GM06990 (cell line): ENCODE measurements at regions not wholly inside any gene's neighbourhood (a gene's known extent, or its start where the extent isn't known, plus 50 kb on each side); places are given as distances from the start of the nearest gene placed in this dataset.

Experiments
- DNase-seq: peaks from one replicate; pipeline ENCODE4 v3.0.0-alpha.2; 2011; ENCODE audit not compliant: insufficient read length; ENCODE audit errors: extremely low read depth
- H3K27me3 ChIP-seq: replicated peaks from 2 replicates; pipeline ENCODE4 v1.6.0; 2011; ENCODE audit warnings: low read length; ENCODE audit not compliant: control insufficient read depth, insufficient read depth
- H3K36me3 ChIP-seq: 2 replicates; pipeline ENCODE4 v1.5.1; 2011; ENCODE audit warnings: low read length; ENCODE audit not compliant: control insufficient read depth, insufficient read depth
- H3K4me3 ChIP-seq: replicated peaks from 2 replicates; pipeline ENCODE4 v1.5.1; 2011; ENCODE audit warnings: low read depth, mild to moderate bottlenecking, control low read depth, low read length
- TF ChIP-seq, protein P1 (sequence below): IDR thresholded peaks from 2 replicates; pipeline ENCODE4 v1.5.1; 2011; ENCODE audit warnings: low read length, control low read depth, mild to moderate bottlenecking, inconsistent platforms; ENCODE audit not compliant: insufficient read depth, poor library complexity, severe bottlenecking

DNA sequence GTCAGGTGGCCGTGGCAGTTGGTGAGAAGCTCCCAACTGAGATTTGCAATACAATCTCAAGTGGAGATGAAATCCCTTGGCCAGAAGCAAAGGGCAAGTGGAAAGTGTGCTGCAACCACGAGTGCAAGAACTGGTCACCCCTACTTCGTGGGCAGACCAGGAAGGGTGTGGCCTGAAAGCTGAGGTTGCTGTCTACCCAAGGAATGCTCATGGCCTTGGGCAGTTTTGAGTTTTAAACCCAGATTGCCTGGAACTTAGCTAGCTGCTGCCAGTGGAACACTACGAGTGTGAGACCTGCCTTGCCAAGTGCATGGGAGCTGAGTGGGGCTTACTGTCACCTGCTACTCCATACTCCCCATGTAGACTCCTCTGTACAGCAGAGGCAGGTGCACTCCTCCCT, 113.3 kb upstream of the FAT3 start:
- TF ChIP-seq, protein P1, sequence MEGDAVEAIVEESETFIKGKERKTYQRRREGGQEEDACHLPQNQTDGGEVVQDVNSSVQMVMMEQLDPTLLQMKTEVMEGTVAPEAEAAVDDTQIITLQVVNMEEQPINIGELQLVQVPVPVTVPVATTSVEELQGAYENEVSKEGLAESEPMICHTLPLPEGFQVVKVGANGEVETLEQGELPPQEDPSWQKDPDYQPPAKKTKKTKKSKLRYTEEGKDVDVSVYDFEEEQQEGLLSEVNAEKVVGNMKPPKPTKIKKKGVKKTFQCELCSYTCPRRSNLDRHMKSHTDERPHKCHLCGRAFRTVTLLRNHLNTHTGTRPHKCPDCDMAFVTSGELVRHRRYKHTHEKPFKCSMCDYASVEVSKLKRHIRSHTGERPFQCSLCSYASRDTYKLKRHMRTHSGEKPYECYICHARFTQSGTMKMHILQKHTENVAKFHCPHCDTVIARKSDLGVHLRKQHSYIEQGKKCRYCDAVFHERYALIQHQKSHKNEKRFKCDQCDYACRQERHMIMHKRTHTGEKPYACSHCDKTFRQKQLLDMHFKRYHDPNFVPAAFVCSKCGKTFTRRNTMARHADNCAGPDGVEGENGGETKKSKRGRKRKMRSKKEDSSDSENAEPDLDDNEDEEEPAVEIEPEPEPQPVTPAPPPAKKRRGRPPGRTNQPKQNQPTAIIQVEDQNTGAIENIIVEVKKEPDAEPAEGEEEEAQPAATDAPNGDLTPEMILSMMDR = no peak

DNA sequence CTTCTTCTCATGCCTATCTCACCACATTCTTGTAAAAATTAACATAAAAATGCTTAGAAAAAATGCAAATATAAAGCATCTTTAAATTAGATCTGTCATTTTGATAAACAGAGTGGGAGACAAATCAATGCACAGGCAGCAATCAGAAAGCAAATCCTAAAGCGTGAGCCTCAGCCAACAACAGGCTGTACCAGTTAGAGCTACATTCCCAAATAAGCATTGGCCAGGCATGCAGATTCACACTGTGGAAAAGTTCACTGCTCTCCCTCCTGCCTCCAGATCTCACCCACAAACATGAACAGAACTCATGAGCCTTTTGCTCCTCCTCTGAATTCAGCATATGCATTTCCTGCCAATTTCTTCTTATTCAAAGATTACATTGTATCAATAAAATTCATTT, 115.2 kb upstream of the FAT3 start:
- TF ChIP-seq, protein P1 = no peak
- Histone ChIP-seq H3K36me3 (no peaks in the 10 kb centered on the region), H3K4me3 (no peak overlapping the region), H3K27me3 (no peaks in the 10 kb centered on the region)
- no peak for DNase-seq

More for the DNA sequence above, 113.3 kb upstream of the FAT3 start:
- Histone ChIP-seq H3K4me3 (no peak overlapping the region), H3K27me3 (no peaks in the 10 kb centered on the region), H3K36me3 (no peaks in the 10 kb centered on the region)
- DNase-seq = no peak

DNA sequence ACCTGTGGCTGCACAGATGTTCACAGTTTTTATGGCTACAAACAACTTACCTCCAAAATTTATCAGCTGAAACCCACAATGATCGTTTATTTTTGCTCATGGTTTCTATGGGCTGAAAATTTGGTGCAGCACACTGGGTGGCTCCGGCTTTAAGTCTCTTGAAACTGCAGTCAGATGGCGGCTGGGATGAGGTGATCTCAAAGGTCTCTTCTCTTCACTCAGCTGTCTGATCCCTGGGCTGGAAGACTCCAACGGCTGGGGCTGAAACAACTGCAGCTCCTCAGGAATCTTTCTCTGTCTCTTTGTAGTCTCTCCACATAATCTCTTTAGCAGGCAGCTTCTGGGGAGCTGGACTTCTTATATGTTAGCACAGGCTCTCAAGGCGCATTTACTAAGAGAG, 117.3 kb upstream of the FAT3 start:
- no peaks in the 10 kb centered on the region for H3K36me3 ChIP-seq
- H3K4me3 ChIP-seq = no peak overlapping the region
- no peak for DNase-seq
- TF ChIP-seq, protein P1 = no peak
- no peaks in the 10 kb centered on the region for H3K27me3 ChIP-seq

DNA sequence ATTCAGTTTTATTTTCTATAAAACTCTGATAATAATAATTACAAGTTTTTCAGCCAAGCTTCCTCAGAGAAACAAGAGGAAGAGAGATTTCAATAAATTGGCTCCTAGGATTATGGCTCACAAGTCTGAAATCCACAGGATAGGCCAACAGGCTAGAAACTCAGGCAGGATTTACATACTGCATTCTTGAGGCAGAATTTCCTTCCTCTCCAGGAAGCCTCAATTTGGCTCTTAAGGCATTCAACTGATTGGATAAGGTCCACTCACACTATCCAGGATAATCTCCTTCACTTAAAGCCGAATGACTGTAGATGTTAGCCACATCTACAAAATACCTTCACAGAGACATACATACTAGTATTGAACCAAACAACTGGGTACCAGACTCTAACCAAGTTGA, 120.3 kb upstream of the FAT3 start:
- DNase-seq = no peak
- no peak overlapping the region for H3K4me3 ChIP-seq
- TF ChIP-seq, protein P1 = no peak
- no peaks in the 10 kb centered on the region for H3K36me3 ChIP-seq
- no peaks in the 10 kb centered on the region for H3K27me3 ChIP-seq

DNA sequence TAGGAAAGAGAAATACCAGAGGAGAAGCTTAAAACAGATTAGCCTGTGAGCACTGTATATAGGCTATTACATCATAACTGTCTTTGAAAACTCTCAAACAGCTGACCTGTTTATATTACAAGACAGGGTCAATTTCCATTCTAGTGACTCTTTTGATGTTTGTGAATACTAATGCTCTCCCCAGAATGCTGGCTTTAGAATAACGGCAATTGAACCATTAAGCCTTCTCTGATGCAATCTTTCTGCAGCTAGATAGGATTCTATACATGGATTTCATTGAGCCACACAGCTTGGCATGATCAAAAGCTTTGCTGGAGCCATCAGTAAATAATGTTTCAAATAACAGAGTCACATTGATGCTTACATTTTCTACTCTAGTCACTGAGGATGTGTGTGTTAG, 122.7 kb upstream of the FAT3 start:
- H3K36me3 ChIP-seq = no peaks in the 10 kb centered on the region
- no peak overlapping the region for H3K4me3 ChIP-seq
- DNase-seq = no peak
- H3K27me3 ChIP-seq = no peaks in the 10 kb centered on the region
- TF ChIP-seq, protein P1 = no peak

DNA sequence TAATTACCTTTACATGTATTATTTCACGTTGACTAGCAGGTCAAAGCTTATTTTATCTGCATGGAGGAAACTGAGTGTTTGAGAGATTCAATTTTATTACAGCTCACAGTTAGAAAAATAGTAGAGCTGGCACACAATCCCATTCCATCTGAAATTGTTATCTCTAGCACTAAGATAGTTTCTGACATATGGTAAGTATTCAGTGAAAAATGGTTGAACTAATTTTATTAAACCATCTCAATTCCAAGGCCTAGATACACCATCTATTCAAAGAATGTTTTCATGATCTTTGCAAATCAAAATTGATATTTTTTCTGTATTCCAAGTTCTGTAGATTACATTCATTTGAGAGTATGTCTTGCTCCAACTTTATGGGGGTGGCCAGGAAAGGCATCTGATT, 125.4 kb upstream of the FAT3 start:
- Histone ChIP-seq H3K4me3 (no peak overlapping the region), H3K36me3 (no peaks in the 10 kb centered on the region), H3K27me3 (no peaks in the 10 kb centered on the region)
- DNase-seq = no peak
- TF ChIP-seq, protein P1 = no peak
